HL-60 (cell line): ENCODE measurements at regions not wholly inside any gene's neighbourhood (a gene's known extent, or its start where the extent isn't known, plus 50 kb on each side); places are given as distances from the start of the nearest gene placed in this dataset.
"Not testable (repeated sequence)": the region's sequence is repeated elsewhere in the genome, so short reads cannot be mapped to it uniquely, and the experiment has no call there.

Experiments
- DNase-seq, 2 experiments: peaks; one replicate each; pipeline ENCODE4 v3.0.0-alpha.2; 2010 to 2020; ENCODE audit warnings: low read depth in 1 of 2, low spot score in 1 of 2
- H3K27ac ChIP-seq: fragments of 250-450 bp; sonication (Bioruptor Pico); replicated peaks from 2 replicates; pipeline ENCODE4 v1.5.1; 2020; ENCODE audit warnings: mild to moderate bottlenecking, moderate library complexity
- H3K27me3 ChIP-seq: fragments of 250-450 bp; sonication (Bioruptor Pico); 2 replicates; pipeline ENCODE4 v1.5.1; 2021; ENCODE audit warnings: mild to moderate bottlenecking, moderate library complexity; ENCODE audit not compliant: insufficient read depth, poor library complexity, severe bottlenecking
- H3K4me3 ChIP-seq: replicated peaks from 2 replicates; pipeline ENCODE4 v1.5.1; 2011; ENCODE audit warnings: mild to moderate bottlenecking, control low read depth, low read length; ENCODE audit not compliant: insufficient read depth
- CTCF ChIP-seq: IDR thresholded peaks from one replicate; pipeline ENCODE4 v1.5.1; 2011; ENCODE audit warnings: low read length, control low read depth, inconsistent platforms; ENCODE audit not compliant: insufficient read depth
- GABPA ChIP-seq: IDR thresholded peaks from 2 replicates; pipeline ENCODE4 v1.6.1; 2012; ENCODE audit warnings: low read depth
- POLR2AphosphoS5 ChIP-seq: IDR thresholded peaks from 2 replicates; pipeline ENCODE4 v1.6.1; 2012; ENCODE audit warnings: low read depth
- REST ChIP-seq: IDR thresholded peaks from 2 replicates; pipeline ENCODE4 v1.6.1; 2012; ENCODE audit warnings: low read depth; ENCODE audit not compliant: insufficient replicate concordance
- SPI1 ChIP-seq: IDR thresholded peaks from 2 replicates; pipeline ENCODE4 v1.6.1; 2012; ENCODE audit warnings: low read depth, mild to moderate bottlenecking, borderline replicate concordance

- DNase-seq, H3K4me3 ChIP-seq, H3K27me3 ChIP-seq, H3K27ac ChIP-seq: not testable (repeated sequence)
These were observed 1486.5 kb downstream of the TSPY10 start for GRCh38 chrY:11014229-11014628.

GRCh38 chrY:11022734-11023133 lies 1495.1 kb downstream of the TSPY10 start:
- TF ChIP-seq POLR2AphosphoS5 = no peak
- no peak for TF ChIP-seq SPI1
- no peak for TF ChIP-seq CTCF
- no peak for TF ChIP-seq GABPA
- TF ChIP-seq REST = no peak
- DNase-seq = no peak
- Histone ChIP-seq H3K27ac (no peak overlapping the region), H3K27me3 (no peaks in the 10 kb centered on the region), H3K4me3 (no peak overlapping the region)

- no peak for TF ChIP-seq GABPA
- no peak for TF ChIP-seq POLR2AphosphoS5
- no peak for TF ChIP-seq REST
- TF ChIP-seq SPI1 = no peak
- H3K27ac ChIP-seq = no peak overlapping the region
- H3K27me3 ChIP-seq = no peaks in the 10 kb centered on the region
- H3K4me3 ChIP-seq = no peak overlapping the region
- no peak for DNase-seq
These were observed 1516.7 kb downstream of the TSPY10 start for GRCh38 chrY:11044234-11044883.

GRCh38 chrY:11063486-11063885 lies 1535.8 kb downstream of the TSPY10 start:
- DNase-seq = no peak
- H3K27ac ChIP-seq = no peak overlapping the region
- H3K4me3 ChIP-seq = no peak overlapping the region
- no peak for TF ChIP-seq SPI1
- no peak for TF ChIP-seq GABPA
- TF ChIP-seq REST = no peak
- no peak for TF ChIP-seq POLR2AphosphoS5
- TF ChIP-seq CTCF = no peak
- no peaks in the 10 kb centered on the region for H3K27me3 ChIP-seq
